ENCODE measurements at regions not wholly inside any gene's neighbourhood (a gene's known extent, or its start where the extent isn't known, plus 50 kb on each side); places are given as distances from the start of the nearest gene placed in this dataset.

- H2AFZ ChIP-seq (ENCODE audit: low read length) = no peak overlapping the region
- no peak for DNase-seq (ENCODE audit: low read depth in 2 of 2)
- no peaks in the 10 kb centered on the region for H3K27me3 ChIP-seq (ENCODE audit: control insufficient read depth, insufficient read depth, low read length)
- TF ChIP-seq, protein P1, sequence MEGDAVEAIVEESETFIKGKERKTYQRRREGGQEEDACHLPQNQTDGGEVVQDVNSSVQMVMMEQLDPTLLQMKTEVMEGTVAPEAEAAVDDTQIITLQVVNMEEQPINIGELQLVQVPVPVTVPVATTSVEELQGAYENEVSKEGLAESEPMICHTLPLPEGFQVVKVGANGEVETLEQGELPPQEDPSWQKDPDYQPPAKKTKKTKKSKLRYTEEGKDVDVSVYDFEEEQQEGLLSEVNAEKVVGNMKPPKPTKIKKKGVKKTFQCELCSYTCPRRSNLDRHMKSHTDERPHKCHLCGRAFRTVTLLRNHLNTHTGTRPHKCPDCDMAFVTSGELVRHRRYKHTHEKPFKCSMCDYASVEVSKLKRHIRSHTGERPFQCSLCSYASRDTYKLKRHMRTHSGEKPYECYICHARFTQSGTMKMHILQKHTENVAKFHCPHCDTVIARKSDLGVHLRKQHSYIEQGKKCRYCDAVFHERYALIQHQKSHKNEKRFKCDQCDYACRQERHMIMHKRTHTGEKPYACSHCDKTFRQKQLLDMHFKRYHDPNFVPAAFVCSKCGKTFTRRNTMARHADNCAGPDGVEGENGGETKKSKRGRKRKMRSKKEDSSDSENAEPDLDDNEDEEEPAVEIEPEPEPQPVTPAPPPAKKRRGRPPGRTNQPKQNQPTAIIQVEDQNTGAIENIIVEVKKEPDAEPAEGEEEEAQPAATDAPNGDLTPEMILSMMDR (conservative IDR thresholded peaks at IDR 0.05 in 1 of 2, IDR thresholded peaks at IDR 0.05 in 1 of 2; ENCODE audit: low read depth in 1 of 2, low read length in 2 of 2) = no peak
- TF ChIP-seq EZH2 (IDR thresholded peaks at IDR 0.05; ENCODE audit: low read length, missing control alignments) = no peak
- no peak overlapping the region for H3K4me2 ChIP-seq (ENCODE audit: extremely low read depth, insufficient read depth, low read length)
- H3K4me3 ChIP-seq (replicated peaks in 1 of 4; ENCODE audit: control extremely low read depth in 1 of 4, insufficient read depth in 1 of 4, low read depth in 3 of 4, low read length in 4 of 4) = no peak overlapping the region
- H3K79me2 ChIP-seq (ENCODE audit: control insufficient read depth, insufficient read depth, low read length) = no peaks in the 10 kb centered on the region
- H3K36me3 ChIP-seq (ENCODE audit: control insufficient read depth, insufficient read depth, low read length) = no peaks in the 10 kb centered on the region
- no peak overlapping the region for H3K27ac ChIP-seq (ENCODE audit: insufficient read depth, low read length)
- H3K9ac ChIP-seq (ENCODE audit: insufficient read depth, low read length) = no peak overlapping the region
- H4K20me1 ChIP-seq (ENCODE audit: control insufficient read depth, extremely low read depth, insufficient read depth, low read length) = no peaks in the 10 kb centered on the region
- H3K9me3 ChIP-seq (ENCODE audit: control insufficient read depth, insufficient read depth, low read depth, low read length) = no peaks in the 10 kb centered on the region
- no peaks in the 10 kb centered on the region for H3K4me1 ChIP-seq (ENCODE audit: control insufficient read depth, extremely low read depth, insufficient read depth, low read length)
These were observed 1071.1 kb downstream of the XPNPEP1 start for GRCh38 chr10:108852211-108852610.

- Histone ChIP-seq H2AFZ (ENCODE audit: low read length) (no peak overlapping the region), H3K4me2 (ENCODE audit: extremely low read depth, insufficient read depth, low read length) (no peak overlapping the region), H3K27ac (ENCODE audit: insufficient read depth, low read length) (no peak overlapping the region), H3K9ac (ENCODE audit: insufficient read depth, low read length) (no peak overlapping the region), H3K4me1 (ENCODE audit: control insufficient read depth, extremely low read depth, insufficient read depth, low read length) (no peaks in the 10 kb centered on the region), H3K4me3 (replicated peaks in 1 of 4; ENCODE audit: control extremely low read depth in 1 of 4, insufficient read depth in 1 of 4, low read depth in 3 of 4, low read length in 4 of 4) (no peak overlapping the region), H3K79me2 (ENCODE audit: control insufficient read depth, insufficient read depth, low read length) (no peaks in the 10 kb centered on the region), H3K27me3 (ENCODE audit: control insufficient read depth, insufficient read depth, low read length) (no peaks in the 10 kb centered on the region), H3K9me3 (ENCODE audit: control insufficient read depth, insufficient read depth, low read depth, low read length) (no peaks in the 10 kb centered on the region), H4K20me1 (ENCODE audit: control insufficient read depth, extremely low read depth, insufficient read depth, low read length) (no peaks in the 10 kb centered on the region), H3K36me3 (ENCODE audit: control insufficient read depth, insufficient read depth, low read length) (no peaks in the 10 kb centered on the region)
- DNase-seq (ENCODE audit: low read depth in 2 of 2) = no peak
- TF ChIP-seq EZH2 (IDR thresholded peaks at IDR 0.05; ENCODE audit: low read length, missing control alignments) = no peak
- TF ChIP-seq, protein P1 (conservative IDR thresholded peaks at IDR 0.05 in 1 of 2, IDR thresholded peaks at IDR 0.05 in 1 of 2; ENCODE audit: low read depth in 1 of 2, low read length in 2 of 2) = no peak
These were observed 1073.0 kb downstream of the XPNPEP1 start for GRCh38 chr10:108850138-108850854.

DNA sequence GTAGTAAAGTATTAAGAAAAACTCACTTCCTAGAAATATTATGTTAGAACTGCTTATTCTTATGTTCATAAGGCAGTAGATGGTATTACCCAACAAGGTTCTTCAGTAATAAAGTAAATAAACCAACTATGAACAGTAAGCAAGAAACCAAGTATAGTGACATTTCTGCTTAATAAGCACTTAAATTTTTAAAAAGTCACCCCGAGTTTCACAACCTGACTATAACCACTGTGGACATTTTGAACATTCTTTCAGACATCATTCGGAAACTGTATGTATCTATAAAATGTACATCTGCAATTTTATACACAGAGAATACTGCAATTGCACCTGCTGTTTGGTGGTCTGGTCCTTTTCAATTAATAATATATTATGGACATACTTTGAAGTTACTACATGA is 1073.6 kb downstream of the XPNPEP1 start:
- Histone ChIP-seq H3K4me2 (ENCODE audit: extremely low read depth, insufficient read depth, low read length) (no peak overlapping the region), H3K4me3 (replicated peaks in 1 of 4; ENCODE audit: control extremely low read depth in 1 of 4, insufficient read depth in 1 of 4, low read depth in 3 of 4, low read length in 4 of 4) (no peak overlapping the region), H3K27ac (ENCODE audit: insufficient read depth, low read length) (no peak overlapping the region), H3K27me3 (ENCODE audit: control insufficient read depth, insufficient read depth, low read length) (no peaks in the 10 kb centered on the region), H3K79me2 (ENCODE audit: control insufficient read depth, insufficient read depth, low read length) (no peaks in the 10 kb centered on the region), H3K9me3 (ENCODE audit: control insufficient read depth, insufficient read depth, low read depth, low read length) (no peaks in the 10 kb centered on the region), H3K4me1 (ENCODE audit: control insufficient read depth, extremely low read depth, insufficient read depth, low read length) (no peaks in the 10 kb centered on the region), H2AFZ (ENCODE audit: low read length) (no peak overlapping the region), H4K20me1 (ENCODE audit: control insufficient read depth, extremely low read depth, insufficient read depth, low read length) (no peaks in the 10 kb centered on the region), H3K36me3 (ENCODE audit: control insufficient read depth, insufficient read depth, low read length) (no peaks in the 10 kb centered on the region), H3K9ac (ENCODE audit: insufficient read depth, low read length) (no peak overlapping the region)
- DNase-seq (ENCODE audit: low read depth in 2 of 2) = no peak
- TF ChIP-seq EZH2 (IDR thresholded peaks at IDR 0.05; ENCODE audit: low read length, missing control alignments) = no peak
- TF ChIP-seq, protein P1 (conservative IDR thresholded peaks at IDR 0.05 in 1 of 2, IDR thresholded peaks at IDR 0.05 in 1 of 2; ENCODE audit: low read depth in 1 of 2, low read length in 2 of 2) = no peak

Data from fibroblast of lung (primary cell).